H9 (cell line): ENCODE measurements at regions not wholly inside any gene's neighbourhood (a gene's known extent, or its start where the extent isn't known, plus 50 kb on each side); places are given as distances from the start of the nearest gene placed in this dataset.

ENCODE experiments used
- DNase-seq: peaks from one replicate; pipeline ENCODE4 v3.0.0-alpha.2; 2017
- H2AFZ ChIP-seq: one replicate; pipeline ENCODE4 v1.6.1; 2013; ENCODE audit warnings: mild to moderate bottlenecking, low read length, control low read depth, moderate library complexity
- H2AK5ac ChIP-seq: 2 replicates; pipeline ENCODE4 v1.6.1; 2013; ENCODE audit warnings: low read length, control low read depth, mixed read lengths; ENCODE audit not compliant: insufficient read length
- H2BK120ac ChIP-seq: one replicate; pipeline ENCODE4 v1.6.1; 2013; ENCODE audit warnings: low read depth, mild to moderate bottlenecking, low read length, control low read depth, inconsistent platforms; ENCODE audit not compliant: poor library complexity, severe bottlenecking
- H2BK12ac ChIP-seq: 2 replicates; pipeline ENCODE4 v1.6.1; 2013; ENCODE audit warnings: low read length, control low read depth, mixed read lengths, low read depth; ENCODE audit not compliant: insufficient read length
- H2BK15ac ChIP-seq: 2 replicates; pipeline ENCODE4 v1.6.1; 2013; ENCODE audit warnings: low read depth, low read length, control low read depth
- H2BK20ac ChIP-seq: one replicate; pipeline ENCODE4 v1.6.1; 2013; ENCODE audit warnings: low read depth, mild to moderate bottlenecking, low read length, control low read depth, inconsistent platforms; ENCODE audit not compliant: poor library complexity, severe bottlenecking
- H2BK5ac ChIP-seq: 2 replicates; pipeline ENCODE4 v1.6.1; 2013; ENCODE audit warnings: low read length, control low read depth, mixed read lengths; ENCODE audit not compliant: insufficient read length
- H3K14ac ChIP-seq: 2 replicates; pipeline ENCODE4 v1.6.1; 2013; ENCODE audit warnings: low read length, control low read depth; ENCODE audit not compliant: insufficient read depth
- H3K18ac ChIP-seq: 2 replicates; pipeline ENCODE4 v1.6.1; 2013; ENCODE audit warnings: low read depth, mild to moderate bottlenecking, mixed read lengths, low read length, control low read depth; ENCODE audit not compliant: insufficient read length
- H3K23ac ChIP-seq: 2 replicates; pipeline ENCODE4 v1.6.1; 2013; ENCODE audit warnings: low read length, control low read depth, mixed read lengths, low read depth; ENCODE audit not compliant: insufficient read length
- H3K23me2 ChIP-seq: 2 replicates; pipeline ENCODE4 v1.6.1; 2013; ENCODE audit warnings: low read depth, mild to moderate bottlenecking, mixed read lengths, low read length, control low read depth; ENCODE audit not compliant: insufficient read length, poor library complexity, severe bottlenecking
- H3K27ac ChIP-seq: 2 replicates; pipeline ENCODE4 v1.5.1; 2013; ENCODE audit warnings: low read length, control low read depth, mixed read lengths, low read depth; ENCODE audit not compliant: insufficient read length
- H3K27me3 ChIP-seq: 2 replicates; pipeline ENCODE4 v1.6.1; 2013; ENCODE audit warnings: low read length, control low read depth, inconsistent platforms; ENCODE audit not compliant: insufficient read depth
- H3K4ac ChIP-seq: 2 replicates; pipeline ENCODE4 v1.6.1; 2013; ENCODE audit warnings: low read depth, mild to moderate bottlenecking, control low read depth, inconsistent platforms, low read length, moderate library complexity
- H3K4me1 ChIP-seq: 2 replicates; pipeline ENCODE4 v1.6.1; 2013; ENCODE audit warnings: low read length, control low read depth, inconsistent platforms; ENCODE audit not compliant: insufficient read depth
- H3K4me2 ChIP-seq: 2 replicates; pipeline ENCODE4 v1.6.1; 2013; ENCODE audit warnings: low read length, control low read depth, mixed read lengths; ENCODE audit not compliant: insufficient read length, insufficient read depth
- H3K56ac ChIP-seq: 2 replicates; pipeline ENCODE4 v1.6.1; 2013; ENCODE audit warnings: low read depth, mild to moderate bottlenecking, mixed read lengths, low read length, control low read depth; ENCODE audit not compliant: insufficient read length
- H3K79me1 ChIP-seq: 2 replicates; pipeline ENCODE4 v1.6.1; 2013; ENCODE audit warnings: low read depth, mild to moderate bottlenecking, moderate library complexity, low read length, control low read depth, inconsistent platforms; ENCODE audit not compliant: insufficient read depth, poor library complexity, severe bottlenecking
- H3K79me2 ChIP-seq: 2 replicates; pipeline ENCODE4 v1.6.1; 2013; ENCODE audit warnings: low read length, control low read depth, inconsistent platforms; ENCODE audit not compliant: insufficient read depth
- H3K9ac ChIP-seq: 2 replicates; pipeline ENCODE4 v1.6.1; 2013; ENCODE audit warnings: low read length, control low read depth, mixed read lengths; ENCODE audit not compliant: insufficient read length; ENCODE audit errors: extremely low read depth
- H3K9me3 ChIP-seq: one replicate; pipeline ENCODE4 v1.6.1; 2013; ENCODE audit warnings: low read depth, low read length, inconsistent platforms; ENCODE audit not compliant: control insufficient read depth
- H3T11ph ChIP-seq: one replicate; pipeline ENCODE4 v1.6.1; 2013; ENCODE audit warnings: mild to moderate bottlenecking, low read length, control low read depth, inconsistent platforms
- H4K20me1 ChIP-seq: one replicate; pipeline ENCODE4 v1.6.1; 2013; ENCODE audit not compliant: control insufficient read depth, insufficient read length, insufficient read depth
- H4K5ac ChIP-seq: 2 replicates; pipeline ENCODE4 v1.6.1; 2013; ENCODE audit warnings: low read depth, mild to moderate bottlenecking, mixed read lengths, low read length, control low read depth; ENCODE audit not compliant: insufficient read length
- H4K8ac ChIP-seq: replicated peaks from 2 replicates; pipeline ENCODE4 v1.6.1; 2013; ENCODE audit warnings: low read length, control low read depth, mixed read lengths, low read depth; ENCODE audit not compliant: insufficient read length
- H4K91ac ChIP-seq: 2 replicates; pipeline ENCODE4 v1.6.1; 2013; ENCODE audit warnings: low read depth, mild to moderate bottlenecking, moderate library complexity, mixed read lengths, low read length, control low read depth; ENCODE audit not compliant: insufficient read length
- H3K27ac Mint-ChIP-seq, 3 experiments: 2 replicates in 2 of 3; 3 replicates in 1 of 3; pipeline ENCODE4 v1.8.0; 2020 to 2021; ENCODE audit warnings: mixed read lengths in 3 of 3, mild to moderate bottlenecking in 1 of 3, moderate library complexity in 1 of 3
- H3K27me3 Mint-ChIP-seq: 2 replicates; pipeline ENCODE4 v1.8.0; 2021; ENCODE audit warnings: low read depth, mild to moderate bottlenecking, moderate library complexity, mixed read lengths
- H3K36me3 Mint-ChIP-seq, 3 experiments: 2 replicates in 2 of 3; 3 replicates in 1 of 3; pipeline ENCODE4 v1.8.0; 2020 to 2021; ENCODE audit warnings: low read depth in 3 of 3, mixed read lengths in 3 of 3; ENCODE audit not compliant: insufficient read depth in 1 of 3
- H3K4me1 Mint-ChIP-seq, 2 experiments: 2 replicates each; pipeline ENCODE4 v1.8.0; 2020; ENCODE audit warnings: mixed read lengths in 2 of 2
- H3K4me3 Mint-ChIP-seq, 2 experiments: 2 replicates in 1 of 2; 3 replicates in 1 of 2; pipeline ENCODE4 v1.8.0; 2020 to 2021; ENCODE audit warnings: mild to moderate bottlenecking in 2 of 2, mixed read lengths in 2 of 2, moderate library complexity in 1 of 2
- H3K9me3 Mint-ChIP-seq, 2 experiments: 2 replicates in 1 of 2; 3 replicates in 1 of 2; pipeline ENCODE4 v1.8.0; 2020; ENCODE audit warnings: mild to moderate bottlenecking in 2 of 2, mixed read lengths in 2 of 2, moderate library complexity in 1 of 2
- WGBS: extraction: QIAGEN DNeasy Blood & Tissue Kit; methylation state at CpG from one replicate; pipeline ENCODE4 v1.1.7; 2013; ENCODE audit warnings: missing lambda C conversion rate, low lambda C conversion rate, mixed read lengths; ENCODE audit not compliant: insufficient read length; ENCODE audit errors: extremely low coverage; 5-methylcytosine and 5-hydroxymethylcytosine counted together
- TF ChIP-seq, protein P1 (sequence below): fragments of 200-600 bp; sonication (generic); conservative IDR thresholded peaks from 3 replicates; pipeline ENCODE4 v1.8.0; 2021; ENCODE audit warnings: antibody characterized with exemption, mild to moderate bottlenecking

DNA sequence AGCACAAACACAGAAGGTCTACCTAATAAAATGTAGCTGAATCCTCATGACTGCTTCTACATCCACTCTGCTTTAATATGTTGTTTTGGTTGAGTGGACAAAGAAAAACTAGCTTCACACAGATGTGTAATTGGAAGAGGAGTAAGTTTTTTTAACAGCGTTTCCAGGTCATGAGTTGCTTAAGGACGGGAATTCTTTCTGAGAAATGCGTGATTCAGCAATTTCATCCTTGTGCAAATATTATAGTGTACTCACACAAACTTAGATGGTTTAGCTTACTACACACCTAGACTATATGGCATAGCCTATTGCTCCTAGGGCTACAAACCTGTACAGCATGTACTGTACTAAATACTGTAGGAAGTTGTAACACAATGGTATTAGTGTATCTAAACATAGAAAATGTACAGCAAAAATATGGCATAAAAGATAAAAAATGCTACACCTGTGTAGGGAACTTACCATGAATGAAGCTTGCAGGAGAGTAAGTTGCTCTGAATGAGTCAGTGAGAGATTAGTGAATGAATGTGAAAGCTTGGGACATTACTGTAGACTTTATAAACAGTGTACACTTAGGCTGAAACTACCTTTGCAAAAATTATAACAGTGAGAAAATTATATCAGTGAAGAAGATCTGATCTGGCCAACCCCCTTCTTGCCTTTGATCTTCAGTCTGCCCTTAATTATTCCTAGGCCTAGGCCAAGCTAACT lies 70.8 kb upstream of the IL15 start:
- H3K9ac ChIP-seq = no peak overlapping the region
- H2AK5ac ChIP-seq = no peak overlapping the region
- H2AFZ ChIP-seq = no peak overlapping the region
- no peak overlapping the region for H3K27ac Mint-ChIP-seq
- no peak overlapping the region for H4K8ac ChIP-seq
- H2BK20ac ChIP-seq = no peak overlapping the region
- no peak overlapping the region for H2BK120ac ChIP-seq
- no peak overlapping the region for H2BK12ac ChIP-seq
- no peak overlapping the region for H3K4me2 ChIP-seq
- H3K36me3 Mint-ChIP-seq = no peaks in the 10 kb centered on the region
- no peaks in the 10 kb centered on the region for H3K27me3 ChIP-seq
- no peak overlapping the region for H2BK5ac ChIP-seq
- H3K9me3 Mint-ChIP-seq = no peaks in the 10 kb centered on the region
- no peak overlapping the region for H3T11ph ChIP-seq
- TF ChIP-seq, protein P1, sequence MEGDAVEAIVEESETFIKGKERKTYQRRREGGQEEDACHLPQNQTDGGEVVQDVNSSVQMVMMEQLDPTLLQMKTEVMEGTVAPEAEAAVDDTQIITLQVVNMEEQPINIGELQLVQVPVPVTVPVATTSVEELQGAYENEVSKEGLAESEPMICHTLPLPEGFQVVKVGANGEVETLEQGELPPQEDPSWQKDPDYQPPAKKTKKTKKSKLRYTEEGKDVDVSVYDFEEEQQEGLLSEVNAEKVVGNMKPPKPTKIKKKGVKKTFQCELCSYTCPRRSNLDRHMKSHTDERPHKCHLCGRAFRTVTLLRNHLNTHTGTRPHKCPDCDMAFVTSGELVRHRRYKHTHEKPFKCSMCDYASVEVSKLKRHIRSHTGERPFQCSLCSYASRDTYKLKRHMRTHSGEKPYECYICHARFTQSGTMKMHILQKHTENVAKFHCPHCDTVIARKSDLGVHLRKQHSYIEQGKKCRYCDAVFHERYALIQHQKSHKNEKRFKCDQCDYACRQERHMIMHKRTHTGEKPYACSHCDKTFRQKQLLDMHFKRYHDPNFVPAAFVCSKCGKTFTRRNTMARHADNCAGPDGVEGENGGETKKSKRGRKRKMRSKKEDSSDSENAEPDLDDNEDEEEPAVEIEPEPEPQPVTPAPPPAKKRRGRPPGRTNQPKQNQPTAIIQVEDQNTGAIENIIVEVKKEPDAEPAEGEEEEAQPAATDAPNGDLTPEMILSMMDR = no peak
- H4K20me1 ChIP-seq = no peaks in the 10 kb centered on the region
- H3K23ac ChIP-seq = no peak overlapping the region
- H3K14ac ChIP-seq = no peak overlapping the region
- DNase-seq = no peak
- no peak overlapping the region for H3K56ac ChIP-seq
- no peak overlapping the region for H4K5ac ChIP-seq
- no peak overlapping the region for H3K27ac ChIP-seq
- WGBS = no CpG with 5 or more reads among the region's 3 CpGs
- no peaks in the 10 kb centered on the region for H3K23me2 ChIP-seq
- no peak overlapping the region for H3K4ac ChIP-seq
- no peak overlapping the region for H3K18ac ChIP-seq
- no peaks in the 10 kb centered on the region for H3K9me3 ChIP-seq
- no peaks in the 10 kb centered on the region; the same call in 1 of the 2 replicates for H3K4me1 ChIP-seq
- no peak overlapping the region for H2BK15ac ChIP-seq
- no peak overlapping the region for H4K91ac ChIP-seq
- H3K79me2 ChIP-seq = no peaks in the 10 kb centered on the region
- H3K4me3 Mint-ChIP-seq = no peak overlapping the region
- no peaks in the 10 kb centered on the region for H3K79me1 ChIP-seq
- H3K27me3 Mint-ChIP-seq = no peaks in the 10 kb centered on the region
- H3K4me1 Mint-ChIP-seq = no peaks in the 10 kb centered on the region; a peak in 1 of 4 replicates
